Stimulated activated naive CD8-positive, alpha-beta T cell treated with anti-CD3 and anti-CD28 coated beads, Interleukin-15, Interleukin-2, amounts not matched to agents 100 ng/mL and 50 ng/mL, for 24 hours (primary cell): ENCODE measurements at regions not wholly inside any gene's neighbourhood (a gene's known extent, or its start where the extent isn't known, plus 50 kb on each side); places are given as distances from the start of the nearest gene placed in this dataset.

Experiments
- H3K27ac Mint-ChIP-seq: one replicate; pipeline ENCODE4 v1.8.0; 2021; ENCODE audit warnings: mild to moderate bottlenecking, mixed read lengths
- H3K27me3 Mint-ChIP-seq: one replicate; pipeline ENCODE4 v1.8.0; 2021; ENCODE audit warnings: mixed read lengths
- H3K36me3 Mint-ChIP-seq: one replicate; pipeline ENCODE4 v1.8.0; 2021; ENCODE audit warnings: low read depth, mixed read lengths
- H3K4me1 Mint-ChIP-seq: one replicate; pipeline ENCODE4 v1.8.0; 2021; ENCODE audit warnings: low read depth, mixed read lengths
- H3K4me3 Mint-ChIP-seq: one replicate; pipeline ENCODE4 v1.8.0; 2021; ENCODE audit warnings: mild to moderate bottlenecking, mixed read lengths
- H3K9me3 Mint-ChIP-seq: one replicate; pipeline ENCODE4 v1.8.0; 2021; ENCODE audit warnings: mixed read lengths

DNA sequence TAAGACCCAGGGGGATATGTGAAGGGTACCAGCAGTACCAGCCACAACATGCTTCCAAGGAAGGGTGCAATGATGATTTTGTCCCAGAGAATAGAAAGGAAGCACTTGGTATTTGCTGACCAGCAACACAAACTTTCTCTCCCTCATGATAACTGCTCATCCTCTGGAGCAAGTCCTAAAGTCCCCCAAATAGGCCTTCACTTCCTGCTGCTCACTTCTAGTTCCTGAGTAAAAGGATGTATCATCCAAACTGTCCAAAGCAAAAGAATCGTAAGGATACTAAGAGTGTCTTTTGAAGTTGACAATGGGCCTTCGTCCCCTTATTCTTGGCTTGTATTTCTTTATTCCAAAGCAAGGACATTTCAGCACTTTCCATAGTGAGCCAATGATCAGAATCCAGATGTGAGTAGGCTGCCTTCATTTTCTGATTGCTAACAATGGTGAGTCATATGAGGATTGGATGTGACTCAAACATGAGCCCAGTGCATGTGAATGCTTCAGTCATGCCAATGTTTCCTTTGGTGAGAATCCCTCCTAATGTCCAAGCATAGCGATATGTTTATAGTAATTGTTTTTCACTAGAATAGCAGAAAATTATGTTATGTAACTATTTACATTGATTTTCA, 243.4 kb upstream of the POU2AF2 start:
- H3K4me1 Mint-ChIP-seq, result no peaks in the 10 kb centered on the region

GRCh38 chr11:111001081-111001430, 244.5 kb upstream of the POU2AF2 start:
- Mint-ChIP-seq H3K36me3 (no peaks in the 10 kb centered on the region), H3K4me1 (no peaks in the 10 kb centered on the region), H3K4me3 (no peak overlapping the region), H3K27me3 (peaks cover 6% of the 10 kb centered on the region), H3K27ac (no peak overlapping the region), H3K9me3 (no peaks in the 10 kb centered on the region)

More for the DNA sequence above, 243.4 kb upstream of the POU2AF2 start:
- Mint-ChIP-seq H3K9me3 (no peaks in the 10 kb centered on the region), H3K36me3 (no peaks in the 10 kb centered on the region), H3K27ac (no peak overlapping the region), H3K27me3 (peaks cover 8% of the 10 kb centered on the region), H3K4me3 (no peak overlapping the region)

DNA sequence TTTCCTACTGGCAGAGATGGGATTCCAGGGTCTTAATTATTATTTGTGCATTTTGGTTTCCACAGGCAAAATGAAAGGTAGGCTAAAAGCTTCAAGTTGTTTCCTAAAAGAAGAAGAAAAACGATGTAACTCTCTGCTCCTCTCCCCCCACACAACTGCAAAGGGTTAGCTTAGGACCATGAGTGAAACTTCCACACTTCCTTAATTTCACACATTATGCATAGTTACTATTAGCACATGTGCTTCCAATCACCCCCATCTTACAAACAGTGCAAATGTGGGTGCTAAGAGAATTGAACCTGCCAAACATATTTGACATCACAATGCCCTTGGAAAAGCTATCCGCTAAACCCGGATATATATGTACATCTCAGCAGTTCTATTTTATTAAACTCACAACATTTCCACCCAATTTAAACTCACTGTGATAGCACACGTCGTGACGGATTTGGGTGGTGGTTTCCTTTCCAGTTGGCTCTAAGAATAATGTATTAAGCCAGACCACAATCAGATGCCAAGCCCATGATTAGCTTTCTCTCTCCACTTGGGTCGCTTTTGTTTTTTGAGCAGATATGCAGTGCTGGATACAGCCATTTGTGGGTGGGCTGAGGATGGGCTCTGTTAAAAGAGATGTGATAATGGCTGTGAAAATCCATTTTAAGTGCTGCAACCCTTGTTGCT, 245.0 kb upstream of the POU2AF2 start:
- H3K36me3 Mint-ChIP-seq, result no peaks in the 10 kb centered on the region

GRCh38 chr11:110992481-110992880, 253.0 kb upstream of the POU2AF2 start:
- no peaks in the 10 kb centered on the region for H3K36me3 Mint-ChIP-seq
- H3K27ac Mint-ChIP-seq, result no peak overlapping the region
- H3K9me3 Mint-ChIP-seq, result no peaks in the 10 kb centered on the region
- H3K4me3 Mint-ChIP-seq, result no peak overlapping the region
- H3K4me1 Mint-ChIP-seq, result no peaks in the 10 kb centered on the region
- H3K27me3 Mint-ChIP-seq, result no peaks in the 10 kb centered on the region

More for the DNA sequence above, 245.0 kb upstream of the POU2AF2 start:
- Mint-ChIP-seq H3K9me3 (no peaks in the 10 kb centered on the region), H3K4me1 (no peaks in the 10 kb centered on the region), H3K27ac (no peak overlapping the region), H3K27me3 (peaks cover 6% of the 10 kb centered on the region), H3K4me3 (no peak overlapping the region)

- Mint-ChIP-seq H3K9me3 (no peaks in the 10 kb centered on the region), H3K27me3 (no peaks in the 10 kb centered on the region), H3K4me3 (no peak overlapping the region), H3K4me1 (no peaks in the 10 kb centered on the region), H3K36me3 (no peaks in the 10 kb centered on the region), H3K27ac (no peak overlapping the region)
These were observed 253.7 kb upstream of the POU2AF2 start for GRCh38 chr11:110991661-110992355.

GRCh38 chr11:110990311-110990710, 255.2 kb upstream of the POU2AF2 start:
- Mint-ChIP-seq H3K36me3 (no peaks in the 10 kb centered on the region), H3K4me1 (no peaks in the 10 kb centered on the region), H3K27me3 (no peaks in the 10 kb centered on the region), H3K4me3 (no peak overlapping the region), H3K9me3 (no peaks in the 10 kb centered on the region), H3K27ac (no peak overlapping the region)

- H3K4me3 Mint-ChIP-seq, result no peak overlapping the region
- H3K27me3 Mint-ChIP-seq, result no peaks in the 10 kb centered on the region
- no peaks in the 10 kb centered on the region for H3K36me3 Mint-ChIP-seq
- no peaks in the 10 kb centered on the region for H3K9me3 Mint-ChIP-seq
- no peak overlapping the region for H3K27ac Mint-ChIP-seq
- no peaks in the 10 kb centered on the region for H3K4me1 Mint-ChIP-seq
These were observed 255.9 kb upstream of the POU2AF2 start for GRCh38 chr11:110989428-110990133.

- Mint-ChIP-seq H3K9me3 (no peaks in the 10 kb centered on the region), H3K36me3 (no peaks in the 10 kb centered on the region), H3K4me1 (no peaks in the 10 kb centered on the region), H3K27ac (no peak overlapping the region), H3K27me3 (no peaks in the 10 kb centered on the region), H3K4me3 (no peak overlapping the region)
These were observed 256.9 kb upstream of the POU2AF2 start for GRCh38 chr11:110988671-110989070.

DNA sequence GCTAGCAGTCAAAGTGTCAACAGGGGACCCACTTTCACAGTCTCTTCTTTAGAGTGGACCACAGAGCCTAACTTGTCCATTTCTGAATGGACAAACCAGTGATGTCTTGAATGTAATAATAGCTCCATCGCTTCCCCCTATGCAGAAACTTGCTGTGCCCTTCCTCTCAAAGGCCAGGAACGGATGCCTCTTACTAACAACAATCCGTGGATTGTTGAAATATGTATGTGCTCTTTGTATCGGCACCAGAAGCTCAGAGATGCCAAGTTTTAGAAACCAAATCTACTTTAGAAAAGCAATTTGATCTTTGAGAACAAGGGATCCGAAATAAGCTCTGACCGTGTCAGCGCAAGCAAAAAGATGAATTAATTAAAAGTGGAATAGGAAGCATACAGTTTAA, 259.5 kb upstream of the POU2AF2 start:
- Mint-ChIP-seq H3K9me3 (no peaks in the 10 kb centered on the region), H3K4me1 (no peaks in the 10 kb centered on the region), H3K27ac (no peak overlapping the region), H3K27me3 (no peaks in the 10 kb centered on the region), H3K36me3 (no peaks in the 10 kb centered on the region), H3K4me3 (no peak overlapping the region)

GRCh38 chr11:110985547-110985946, 260.0 kb upstream of the POU2AF2 start:
- Mint-ChIP-seq H3K27ac (no peak overlapping the region), H3K4me1 (no peaks in the 10 kb centered on the region), H3K4me3 (no peak overlapping the region), H3K27me3 (no peaks in the 10 kb centered on the region), H3K36me3 (no peaks in the 10 kb centered on the region), H3K9me3 (no peaks in the 10 kb centered on the region)

DNA sequence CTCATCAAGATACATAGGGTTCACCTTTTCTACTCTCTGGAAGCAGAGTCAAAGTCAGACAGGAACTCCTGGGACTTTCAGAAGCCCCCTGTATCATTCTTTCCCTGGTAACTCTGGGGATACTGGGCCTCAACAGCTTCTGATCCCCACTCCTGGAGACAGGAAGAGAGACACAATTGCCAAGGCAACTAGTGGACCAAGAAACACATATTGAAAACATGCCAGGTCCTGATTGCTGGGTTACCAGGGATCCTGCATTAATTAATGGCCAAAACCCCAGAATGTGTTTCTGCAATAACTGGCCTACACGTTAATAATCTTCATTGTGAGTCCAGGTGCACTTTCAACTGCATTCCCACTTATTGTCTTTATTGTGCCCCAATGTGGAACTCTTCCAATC, 260.8 kb upstream of the POU2AF2 start:
- H3K36me3 Mint-ChIP-seq, result no peaks in the 10 kb centered on the region
- H3K4me3 Mint-ChIP-seq, result no peak overlapping the region
- no peaks in the 10 kb centered on the region for H3K9me3 Mint-ChIP-seq
- H3K27me3 Mint-ChIP-seq, result no peaks in the 10 kb centered on the region
- H3K27ac Mint-ChIP-seq, result no peak overlapping the region
- H3K4me1 Mint-ChIP-seq, result no peaks in the 10 kb centered on the region

DNA sequence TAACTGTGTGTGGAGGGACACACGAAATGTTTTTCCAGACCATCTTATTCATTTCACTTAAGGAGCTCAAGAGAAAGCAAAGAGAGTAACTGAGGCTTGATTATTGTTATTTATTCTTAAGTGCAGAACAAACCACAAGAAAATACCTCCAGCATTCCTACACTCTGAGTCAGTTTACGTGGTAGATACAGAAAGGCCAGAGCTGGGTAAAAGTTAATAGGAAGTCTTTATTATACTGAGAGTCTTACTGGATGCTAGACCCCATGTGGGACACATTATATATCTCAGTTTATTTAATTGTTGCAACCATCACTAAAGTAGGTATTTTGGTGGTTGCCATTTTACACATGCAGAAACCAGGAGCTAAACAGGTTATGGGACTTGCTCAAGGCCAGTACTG, 261.4 kb upstream of the POU2AF2 start:
- Mint-ChIP-seq H3K27ac (no peak overlapping the region), H3K4me1 (no peaks in the 10 kb centered on the region), H3K27me3 (no peaks in the 10 kb centered on the region)

DNA sequence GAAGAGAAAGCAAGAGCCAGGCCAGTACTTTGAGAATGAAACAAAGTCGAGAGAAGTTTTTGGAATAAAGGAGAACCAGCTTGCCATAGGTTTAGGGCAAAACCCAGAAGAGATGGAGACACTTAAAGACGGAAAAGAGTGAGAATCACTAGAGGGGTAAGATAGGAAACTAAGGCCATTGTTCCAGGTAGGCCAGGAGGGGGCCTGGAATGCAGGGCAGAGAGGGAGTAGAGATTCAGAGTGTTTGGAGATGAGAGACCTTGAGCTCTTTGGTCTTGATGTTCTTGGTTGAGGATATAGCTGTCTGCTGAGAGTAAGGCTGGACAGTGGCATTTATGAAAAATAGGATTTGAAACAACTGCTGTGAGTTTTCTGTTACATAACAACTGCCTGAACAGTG, 263.3 kb upstream of the POU2AF2 start:
- H3K27me3 Mint-ChIP-seq, result no peaks in the 10 kb centered on the region
- H3K4me1 Mint-ChIP-seq, result no peaks in the 10 kb centered on the region
- no peak overlapping the region for H3K27ac Mint-ChIP-seq
- H3K36me3 Mint-ChIP-seq, result no peaks in the 10 kb centered on the region
- H3K9me3 Mint-ChIP-seq, result peaks cover 4% of the 10 kb centered on the region
- no peak overlapping the region for H3K4me3 Mint-ChIP-seq

More for the DNA sequence above, 261.4 kb upstream of the POU2AF2 start:
- Mint-ChIP-seq H3K4me3 (no peak overlapping the region), H3K36me3 (no peaks in the 10 kb centered on the region), H3K9me3 (peaks cover 4% of the 10 kb centered on the region)

DNA sequence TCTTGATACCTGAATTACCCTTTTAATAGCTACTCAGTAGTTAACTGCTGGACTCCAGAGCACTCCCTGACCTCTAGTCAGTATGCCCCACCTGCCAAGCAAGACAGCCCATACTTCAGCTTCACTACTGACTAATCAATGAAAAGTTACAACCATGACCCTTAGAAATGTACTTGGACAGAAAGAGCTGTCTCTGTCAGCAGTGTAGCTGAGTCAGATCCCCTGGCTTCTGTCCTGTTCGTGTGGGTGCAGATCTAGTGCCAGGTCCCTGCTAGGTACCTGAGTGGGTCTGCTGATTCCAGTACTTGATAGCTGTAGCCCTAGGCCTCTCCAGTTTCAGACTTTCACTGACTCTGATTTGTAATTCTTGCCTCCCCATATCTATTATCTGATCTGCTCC, 265.8 kb upstream of the POU2AF2 start:
- Mint-ChIP-seq H3K27ac (no peak overlapping the region), H3K9me3 (peaks cover 4% of the 10 kb centered on the region), H3K27me3 (peaks cover 3% of the 10 kb centered on the region), H3K4me3 (no peak overlapping the region), H3K4me1 (no peaks in the 10 kb centered on the region), H3K36me3 (no peaks in the 10 kb centered on the region)

- H3K9me3 Mint-ChIP-seq, result peaks cover 4% of the 10 kb centered on the region
- H3K4me1 Mint-ChIP-seq, result no peaks in the 10 kb centered on the region
- H3K27me3 Mint-ChIP-seq, result peaks cover 6% of the 10 kb centered on the region
- H3K4me3 Mint-ChIP-seq, result no peak overlapping the region
- H3K27ac Mint-ChIP-seq, result no peak overlapping the region
- H3K36me3 Mint-ChIP-seq, result no peaks in the 10 kb centered on the region
These were observed 265.4 kb upstream of the ARHGAP20 start for GRCh38 chr11:110977661-110978060.
